ENCODE measurements at regions not wholly inside any gene's neighbourhood (a gene's known extent, or its start where the extent isn't known, plus 50 kb on each side); places are given as distances from the start of the nearest gene placed in this dataset.
"Not testable (repeated sequence)": the region's sequence is repeated elsewhere in the genome, so short reads cannot be mapped to it uniquely, and the experiment has no call there.

- ChIA-PET CTCF (no interaction called here), POLR2A (no interaction called here)
These were observed 50.2 kb upstream of the SNAPC3 start for GRCh38 chr9:15372455-15372854.

GRCh38 chr9:15371448-15371845 is 51.2 kb upstream of the SNAPC3 start:
- ChIA-PET POLR2A (no interaction called here), CTCF (interaction anchor here (0.6 kb wide), 1 partner anchor 181 kb away, joined by 4 read pairs; no protein-coding TSS in a partner anchor)

GRCh38 chr9:15370466-15371447 is 51.9 kb upstream of the SNAPC3 start:
- ChIA-PET POLR2A (no interaction called here), CTCF (interaction anchor here (0.6 kb wide), 1 partner anchor 182 kb away, joined by 4 read pairs; no protein-coding TSS in a partner anchor)

GRCh38 chr9:15369871-15370270 is 52.8 kb upstream of the SNAPC3 start:
- ChIA-PET POLR2A (no interaction called here), CTCF (no interaction called here)

GRCh38 chr9:15369238-15369637 is 53.4 kb upstream of the SNAPC3 start:
- POLR2A ChIA-PET, result no interaction called here
- CTCF ChIA-PET, result no interaction called here

- POLR2A ChIA-PET, result not testable (repeated sequence)
- CTCF ChIA-PET, result interaction anchor here (1.1 kb wide), 1 partner anchor 10 kb away, joined by 3 read pairs; no protein-coding TSS in a partner anchor
These were observed 57.6 kb upstream of the SNAPC3 start for GRCh38 chr9:15364975-15365553.

- ChIA-PET POLR2A (no interaction called here), CTCF (no interaction called here)
These were observed 54.7 kb upstream of the TTC39B start for GRCh38 chr9:15361737-15362136.

- CTCF ChIA-PET, result no interaction called here
- POLR2A ChIA-PET, result no interaction called here
These were observed 50.1 kb upstream of the TTC39B start for GRCh38 chr9:15357050-15357653.

Measured in activated CD8-positive, alpha-beta memory T cell treated with anti-CD3 and anti-CD28 coated beads for 36 hours (primary cell).